ENCODE measurements at regions not wholly inside any gene's neighbourhood (a gene's known extent, or its start where the extent isn't known, plus 50 kb on each side); places are given as distances from the start of the nearest gene placed in this dataset.

DNA sequence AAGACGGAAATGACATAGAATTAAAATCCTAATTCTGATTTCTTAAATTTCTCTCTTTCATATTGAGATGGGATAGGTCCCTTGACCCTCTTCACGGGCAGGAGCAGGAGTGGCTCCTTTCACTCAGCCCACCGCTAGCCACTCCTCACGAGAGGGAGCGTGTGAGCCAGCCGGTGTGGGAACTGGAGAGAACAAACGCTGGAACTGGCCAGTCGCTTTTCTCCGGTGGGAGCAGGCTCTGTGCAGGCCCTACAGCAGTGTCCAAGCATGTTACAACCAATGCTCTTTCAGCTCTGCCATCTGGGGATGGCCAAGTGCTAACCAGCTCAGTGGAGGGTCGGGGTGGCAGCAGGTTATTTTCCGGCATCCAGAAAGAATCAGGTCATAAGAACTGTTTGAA, 815.5 kb upstream of the ADGRL4 start:
- no peak overlapping the region for H3K14ac ChIP-seq (ENCODE audit: insufficient read length)
- H4K5ac ChIP-seq (ENCODE audit: insufficient read length, low read depth, low read length): no peak overlapping the region
- no peak overlapping the region for H3K18ac ChIP-seq (ENCODE audit: extremely low read depth, low read length)
- H3K23ac ChIP-seq (ENCODE audit: insufficient read length): no peak overlapping the region
- no peak overlapping the region for H4K8ac ChIP-seq (ENCODE audit: extremely low read depth, insufficient read depth, low read length)
- no peaks in the 10 kb centered on the region for H3K23me2 ChIP-seq (ENCODE audit: low read depth, low read length)
- no peak overlapping the region for H3K4me3 ChIP-seq (ENCODE audit: extremely low read depth in 1 of 4, insufficient read depth in 2 of 4, low read depth in 3 of 4, low read length in 4 of 4)
- DNase-seq (ENCODE audit: low read depth in 1 of 2, low spot score in 2 of 2) (no peak), FAIRE-seq (no peak)
- H2AFZ ChIP-seq (ENCODE audit: low read length): peak overlapping the region; percentile 67; the same call in 1 of the 2 replicates
- no peak overlapping the region for H2BK20ac ChIP-seq (ENCODE audit: low read length)
- H3K27me3 ChIP-seq (replicated peaks in 1 of 4; ENCODE audit: control insufficient read depth in 3 of 4, extremely low read depth in 1 of 4, insufficient read depth in 3 of 4, low read length in 3 of 4): no peaks in the 10 kb centered on the region
- 95% methylated on average over 11 of the region's 11 CpGs; no CpG with 5 or more reads in 1 of the 2 experiments for WGBS, 2 experiments (ENCODE audit: extremely low coverage in 1 of 2, insufficient coverage in 1 of 2, insufficient read length in 1 of 2, insufficient replicate concordance in 2 of 2, low coverage in 1 of 2, low lambda C conversion rate in 2 of 2, missing lambda C conversion rate in 1 of 2)
- no peak overlapping the region for H3K56ac ChIP-seq (replicated peaks; ENCODE audit: insufficient read length, low read depth, low read length)
- H3K4ac ChIP-seq (replicated peaks; ENCODE audit: insufficient read length, low read depth, low read length): no peak overlapping the region
- no peaks in the 10 kb centered on the region for H3K79me2 ChIP-seq (ENCODE audit: control insufficient read depth in 1 of 2, insufficient read depth in 2 of 2, low read length in 2 of 2)
- H2AK5ac ChIP-seq (ENCODE audit: low read depth, low read length): no peak overlapping the region
- H3K79me1 ChIP-seq (ENCODE audit: low read depth, low read length): no peaks in the 10 kb centered on the region
- POLR2A ChIA-PET (ENCODE audit: partially characterized antibody): no interaction called here
- no peak overlapping the region for H4K91ac ChIP-seq (replicated peaks; ENCODE audit: insufficient read length, low read length)
- no peak overlapping the region for H3K4me2 ChIP-seq (ENCODE audit: insufficient read depth in 1 of 2, low read depth in 2 of 2, low read length in 2 of 2)
- H2BK120ac ChIP-seq (replicated peaks; ENCODE audit: low read depth, low read length): no peak overlapping the region
- CTCF ChIA-PET (ENCODE audit: partially characterized antibody): interaction anchor here (1.2 kb wide), 1 partner anchor 51 kb away, joined by 3 read pairs; no protein-coding TSS in a partner anchor
- no peaks in the 10 kb centered on the region for H4K20me1 ChIP-seq (replicated peaks in 1 of 2; ENCODE audit: control insufficient read depth in 1 of 2, insufficient read depth in 2 of 2, low read length in 2 of 2)
- no peak overlapping the region for H2BK15ac ChIP-seq (ENCODE audit: low read length)
- H3K9me3 ChIP-seq (ENCODE audit: insufficient read depth in 2 of 2, low read depth in 1 of 2, low read length in 1 of 2): no peaks in the 10 kb centered on the region
- no peak overlapping the region for H3K27ac ChIP-seq (ENCODE audit: low read depth, low read length)
- H3K9ac ChIP-seq (replicated peaks in 1 of 4; ENCODE audit: extremely low read depth in 1 of 4, low read depth in 3 of 4, low read length in 3 of 4): no peak overlapping the region
- no peaks in the 10 kb centered on the region for H3K36me3 ChIP-seq (ENCODE audit: control insufficient read depth in 2 of 4, insufficient read depth in 4 of 4, low read length in 3 of 4)
- no peaks in the 10 kb centered on the region for H3K4me1 ChIP-seq (replicated peaks in 1 of 4; ENCODE audit: control insufficient read depth in 3 of 4, insufficient read depth in 4 of 4, low read length in 3 of 4)
- H2BK5ac ChIP-seq (ENCODE audit: low read depth, low read length): no peak overlapping the region
- H2BK12ac ChIP-seq (ENCODE audit: low read depth, low read length): no peak overlapping the region
- TF ChIP-seq SP2 (IDR thresholded peaks at IDR 0.05; ENCODE audit: low read length) (no peak), TAF1 (IDR thresholded peaks at IDR 0.05; ENCODE audit: low read depth, low read length) (no peak), EZH2 (IDR thresholded peaks at IDR 0.05; ENCODE audit: low read depth, low read length, severe bottlenecking) (no peak), POLR2AphosphoS5 (IDR thresholded peaks at IDR 0.05; ENCODE audit: low read depth, low read length) (no peak), SP1 (IDR thresholded peaks at IDR 0.05; ENCODE audit: low read depth, low read length) (no peak), BRCA1 (IDR thresholded peaks at IDR 0.05; ENCODE audit: low read depth, low read length) (no peak), CHD1 (IDR thresholded peaks at IDR 0.05; ENCODE audit: low read depth, low read length) (no peak), CEBPB (IDR thresholded peaks at IDR 0.05; ENCODE audit: low read depth, low read length) (no peak), EGR1 (IDR thresholded peaks at IDR 0.05; ENCODE audit: borderline replicate concordance, low read depth, low read length) (no peak), CREB1 (IDR thresholded peaks at IDR 0.05) (no peak)
- TF ChIP-seq, protein P1, sequence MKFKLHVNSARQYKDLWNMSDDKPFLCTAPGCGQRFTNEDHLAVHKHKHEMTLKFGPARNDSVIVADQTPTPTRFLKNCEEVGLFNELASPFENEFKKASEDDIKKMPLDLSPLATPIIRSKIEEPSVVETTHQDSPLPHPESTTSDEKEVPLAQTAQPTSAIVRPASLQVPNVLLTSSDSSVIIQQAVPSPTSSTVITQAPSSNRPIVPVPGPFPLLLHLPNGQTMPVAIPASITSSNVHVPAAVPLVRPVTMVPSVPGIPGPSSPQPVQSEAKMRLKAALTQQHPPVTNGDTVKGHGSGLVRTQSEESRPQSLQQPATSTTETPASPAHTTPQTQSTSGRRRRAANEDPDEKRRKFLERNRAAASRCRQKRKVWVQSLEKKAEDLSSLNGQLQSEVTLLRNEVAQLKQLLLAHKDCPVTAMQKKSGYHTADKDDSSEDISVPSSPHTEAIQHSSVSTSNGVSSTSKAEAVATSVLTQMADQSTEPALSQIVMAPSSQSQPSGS (IDR thresholded peaks at IDR 0.05; ENCODE audit: low read length): no peak
- TF ChIP-seq, protein P2, sequence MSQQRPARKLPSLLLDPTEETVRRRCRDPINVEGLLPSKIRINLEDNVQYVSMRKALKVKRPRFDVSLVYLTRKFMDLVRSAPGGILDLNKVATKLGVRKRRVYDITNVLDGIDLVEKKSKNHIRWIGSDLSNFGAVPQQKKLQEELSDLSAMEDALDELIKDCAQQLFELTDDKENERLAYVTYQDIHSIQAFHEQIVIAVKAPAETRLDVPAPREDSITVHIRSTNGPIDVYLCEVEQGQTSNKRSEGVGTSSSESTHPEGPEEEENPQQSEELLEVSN (IDR thresholded peaks at IDR 0.05): no peak
- TF ChIP-seq, protein P3, sequence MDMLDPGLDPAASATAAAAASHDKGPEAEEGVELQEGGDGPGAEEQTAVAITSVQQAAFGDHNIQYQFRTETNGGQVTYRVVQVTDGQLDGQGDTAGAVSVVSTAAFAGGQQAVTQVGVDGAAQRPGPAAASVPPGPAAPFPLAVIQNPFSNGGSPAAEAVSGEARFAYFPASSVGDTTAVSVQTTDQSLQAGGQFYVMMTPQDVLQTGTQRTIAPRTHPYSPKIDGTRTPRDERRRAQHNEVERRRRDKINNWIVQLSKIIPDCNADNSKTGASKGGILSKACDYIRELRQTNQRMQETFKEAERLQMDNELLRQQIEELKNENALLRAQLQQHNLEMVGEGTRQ (IDR thresholded peaks at IDR 0.05; ENCODE audit: low read length): no peak

Measured in H1 (cell line).